ENCODE measurements at regions not wholly inside any gene's neighbourhood (a gene's known extent, or its start where the extent isn't known, plus 50 kb on each side); places are given as distances from the start of the nearest gene placed in this dataset.

DNA sequence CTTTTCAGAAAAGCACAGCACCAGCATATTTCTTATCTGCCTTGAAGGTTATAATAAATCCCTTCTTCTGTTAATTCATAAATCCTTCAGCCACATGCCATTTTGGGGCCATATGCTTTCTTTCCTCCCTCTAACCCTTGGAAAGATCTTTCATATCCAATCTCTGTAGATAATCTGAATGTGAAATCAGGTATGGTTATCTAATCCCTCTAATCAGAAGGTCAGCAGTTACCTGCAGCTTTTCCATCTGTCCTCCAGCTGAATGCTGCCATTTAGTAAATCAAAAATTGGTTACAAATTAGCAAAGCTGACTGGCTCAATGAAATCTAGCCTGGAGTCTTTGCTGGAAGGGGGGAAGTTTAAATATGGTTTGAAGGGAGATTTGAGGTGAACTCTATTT lies 230.5 kb downstream of the PIK3C3 start:
- no peak for DNase-seq (ENCODE audit: low spot score)

DNA sequence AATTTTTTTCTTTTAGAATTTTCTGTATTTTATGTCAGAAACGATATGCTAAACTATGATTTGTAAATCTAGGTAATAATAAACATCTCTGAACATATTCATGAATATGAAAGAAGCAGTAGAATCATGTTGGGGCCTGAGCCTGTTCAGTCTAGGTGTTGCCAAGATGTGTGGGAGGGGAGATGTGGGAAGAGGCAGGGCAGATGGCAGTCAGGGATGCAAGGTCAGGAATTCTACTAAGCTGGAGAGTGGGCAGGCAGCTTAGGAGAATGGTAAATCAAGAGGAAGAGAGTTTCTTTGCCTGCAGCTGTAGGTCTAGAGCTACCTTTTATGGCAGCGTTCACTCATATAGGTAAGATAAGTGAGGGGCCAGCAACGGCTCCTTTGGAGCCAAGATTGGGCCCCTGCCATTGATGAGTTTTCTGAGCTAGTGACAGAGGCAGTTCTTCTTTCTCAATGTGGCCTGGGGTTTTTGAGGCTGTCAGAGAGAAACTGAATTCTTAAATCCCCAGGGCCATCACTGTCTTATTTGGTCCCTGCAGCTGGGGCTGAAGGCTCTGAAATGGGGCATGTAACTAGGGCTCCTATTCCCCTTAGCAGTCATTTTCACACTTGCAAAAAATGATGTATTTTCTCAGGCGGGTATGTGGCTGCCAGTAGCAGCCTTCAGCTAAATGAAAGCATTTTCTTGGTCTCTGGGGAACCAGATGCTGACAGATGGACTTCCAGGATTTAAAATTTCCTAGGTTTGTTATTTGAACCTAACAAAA lies 232.8 kb downstream of the PIK3C3 start:
- no peak for DNase-seq (ENCODE audit: low spot score)

DNA sequence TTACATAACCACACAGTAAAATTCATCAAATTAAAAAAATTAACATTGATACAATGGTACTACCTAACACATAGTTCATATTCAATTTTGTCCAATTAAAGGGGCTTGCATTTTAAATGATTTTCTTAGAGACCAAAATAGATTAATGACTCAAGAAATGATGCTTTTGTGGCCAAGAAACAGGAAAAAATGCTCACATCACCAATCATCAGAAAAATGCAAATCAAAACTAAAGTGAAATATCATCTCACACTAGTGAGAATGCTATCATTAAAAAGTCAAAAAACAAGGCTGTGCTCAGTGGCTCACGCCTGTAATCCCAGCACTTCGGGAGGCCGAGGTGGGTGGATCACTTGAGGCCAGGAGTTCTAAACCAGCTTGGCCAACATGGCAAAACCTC lies 235.6 kb downstream of the PIK3C3 start:
- DNase-seq (ENCODE audit: low spot score) = no peak

DNA sequence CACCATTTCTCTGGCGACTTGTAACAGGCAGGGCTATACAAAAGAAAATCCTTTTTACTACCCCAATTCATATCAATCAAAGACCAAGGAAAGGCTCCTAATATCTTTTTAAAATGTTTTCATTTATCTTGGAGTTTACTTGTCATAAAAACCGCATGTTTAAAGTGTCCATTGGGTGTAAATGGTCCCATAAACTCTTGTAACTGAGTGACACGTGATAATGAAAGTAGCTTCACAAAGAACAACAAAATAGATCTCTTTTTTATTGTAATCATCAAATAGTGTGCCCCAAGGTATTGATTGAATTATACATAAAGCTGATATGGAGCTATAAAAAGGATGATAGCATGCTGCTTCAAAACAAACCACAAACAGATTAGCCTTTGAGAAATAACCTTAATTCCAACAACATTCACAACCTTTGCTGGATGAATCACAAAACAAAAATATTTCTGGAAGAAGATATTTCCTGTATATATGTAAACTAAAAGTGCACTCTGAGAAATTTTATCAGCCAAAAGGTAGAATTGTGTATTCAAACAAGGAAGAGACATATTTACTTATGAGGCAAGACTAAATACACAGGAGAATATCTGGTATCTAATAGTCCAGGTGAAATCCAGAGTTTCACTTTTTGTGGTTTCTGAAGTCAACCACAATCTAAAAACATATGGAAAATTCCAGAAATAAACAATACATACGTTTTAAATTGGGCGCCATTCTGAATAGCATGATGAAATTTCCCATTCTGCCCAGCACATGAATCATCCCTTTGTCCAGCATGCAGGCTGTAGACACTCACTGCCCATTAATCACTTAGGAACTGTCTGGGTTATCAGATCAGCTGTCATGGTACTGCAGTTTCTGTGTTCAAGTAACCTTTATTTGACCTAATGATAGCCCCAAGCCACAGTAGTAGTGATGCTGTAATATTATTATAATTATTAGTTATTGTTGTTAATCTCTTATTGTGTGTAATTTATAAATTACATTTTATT lies 237.5 kb downstream of the PIK3C3 start:
- DNase-seq (ENCODE audit: low spot score) = no peak

DNA sequence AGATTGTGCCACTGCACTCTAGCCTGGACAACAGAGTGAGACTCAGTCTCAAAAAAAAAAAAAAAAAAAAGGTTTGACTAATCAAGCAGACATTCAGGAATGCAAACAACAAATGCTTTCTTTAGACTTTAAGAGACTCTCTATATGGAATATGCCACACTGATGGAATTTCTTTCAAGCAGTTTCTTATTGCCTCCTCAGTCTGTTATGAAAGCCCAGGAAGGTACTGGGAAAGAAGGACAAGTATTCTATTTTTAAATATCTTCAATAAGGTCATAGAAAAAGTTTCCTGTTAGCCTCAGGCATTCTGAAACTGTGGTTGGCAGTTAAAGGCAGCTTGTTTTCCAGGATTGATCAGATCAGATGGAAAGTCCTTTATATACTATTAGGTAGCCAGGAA lies 241.6 kb downstream of the PIK3C3 start:
- no peak for DNase-seq (ENCODE audit: low spot score)

DNA sequence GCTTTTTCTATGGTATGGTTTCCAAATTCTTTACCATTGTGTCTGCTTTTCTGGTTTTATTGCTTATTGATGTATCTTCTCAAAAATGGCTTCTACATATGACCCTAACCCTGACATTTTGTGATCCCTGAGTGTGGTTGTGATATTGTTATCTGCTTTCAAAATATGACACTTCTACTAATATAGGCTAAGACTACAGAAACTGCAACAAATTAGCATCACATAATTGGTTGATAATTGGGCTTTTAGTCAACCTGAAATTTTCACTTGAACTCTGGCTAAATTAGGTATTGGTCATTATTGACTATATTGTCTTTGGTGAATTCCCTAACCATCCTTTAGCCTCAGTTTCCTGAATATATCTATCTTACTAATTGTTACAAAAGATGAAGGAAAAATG lies 246.1 kb downstream of the PIK3C3 start:
- no peak for DNase-seq (ENCODE audit: low spot score)

DNA sequence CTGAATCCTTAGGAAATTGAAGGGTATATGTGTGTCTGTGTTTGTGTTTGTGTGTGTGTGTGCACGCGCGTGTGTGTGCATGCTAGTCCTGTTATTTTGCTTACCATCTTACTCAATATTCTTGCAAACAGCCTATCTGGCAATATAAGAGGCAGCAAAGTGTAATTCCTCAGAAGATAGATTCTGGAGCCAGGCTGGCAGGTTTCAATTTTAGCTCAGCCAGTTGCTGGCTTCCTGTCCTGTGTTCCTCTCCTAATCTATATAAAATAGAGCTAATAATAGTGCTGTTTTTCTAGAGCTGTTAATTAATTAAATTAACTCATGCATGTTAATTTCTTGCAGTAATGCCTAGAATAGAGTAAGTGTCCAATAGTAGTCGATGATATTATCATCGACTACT lies 256.2 kb downstream of the PIK3C3 start:
- no peak for DNase-seq (ENCODE audit: low spot score)

DNA sequence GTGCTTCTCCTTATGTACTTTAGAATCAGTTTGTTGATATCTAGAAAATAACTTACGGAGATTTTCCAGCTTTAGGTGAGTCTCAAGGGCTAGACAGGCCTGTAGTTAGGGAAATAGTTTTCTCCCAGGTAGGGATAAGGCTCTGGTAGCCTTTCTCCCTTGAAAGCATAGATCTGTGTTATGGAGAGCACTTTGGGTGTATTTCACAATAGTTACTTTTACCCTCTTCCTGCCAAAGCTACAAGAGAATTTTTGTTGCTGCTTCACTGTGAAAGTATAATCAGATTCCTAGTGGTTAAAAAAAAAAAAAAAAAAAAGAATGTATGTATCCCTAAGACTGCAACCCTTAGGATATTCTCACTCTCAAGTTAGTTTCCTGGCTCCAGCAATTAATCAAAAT lies 267.5 kb downstream of the PIK3C3 start:
- no peak for DNase-seq (ENCODE audit: low spot score)

DNA sequence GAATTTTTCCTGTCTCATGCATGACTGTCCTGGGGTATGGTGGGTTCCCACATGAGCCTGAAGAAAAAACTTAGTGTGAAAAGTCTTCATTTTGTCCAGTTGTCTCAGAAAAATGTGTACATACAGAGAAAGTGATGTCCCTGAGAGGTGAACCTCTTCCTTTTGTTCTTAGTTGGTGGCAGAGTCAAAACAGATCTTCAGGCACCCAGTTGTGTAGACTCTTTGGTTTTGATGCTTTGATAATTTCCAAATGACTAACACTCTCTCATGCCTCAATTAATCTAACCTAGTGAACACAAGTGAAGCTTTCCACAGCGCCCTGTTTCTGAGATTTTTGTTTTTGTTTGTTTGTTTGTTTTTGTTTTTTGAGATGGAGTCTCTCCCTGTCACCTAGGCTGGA lies 273.5 kb downstream of the PIK3C3 start:
- no peak for DNase-seq (ENCODE audit: low spot score)

DNA sequence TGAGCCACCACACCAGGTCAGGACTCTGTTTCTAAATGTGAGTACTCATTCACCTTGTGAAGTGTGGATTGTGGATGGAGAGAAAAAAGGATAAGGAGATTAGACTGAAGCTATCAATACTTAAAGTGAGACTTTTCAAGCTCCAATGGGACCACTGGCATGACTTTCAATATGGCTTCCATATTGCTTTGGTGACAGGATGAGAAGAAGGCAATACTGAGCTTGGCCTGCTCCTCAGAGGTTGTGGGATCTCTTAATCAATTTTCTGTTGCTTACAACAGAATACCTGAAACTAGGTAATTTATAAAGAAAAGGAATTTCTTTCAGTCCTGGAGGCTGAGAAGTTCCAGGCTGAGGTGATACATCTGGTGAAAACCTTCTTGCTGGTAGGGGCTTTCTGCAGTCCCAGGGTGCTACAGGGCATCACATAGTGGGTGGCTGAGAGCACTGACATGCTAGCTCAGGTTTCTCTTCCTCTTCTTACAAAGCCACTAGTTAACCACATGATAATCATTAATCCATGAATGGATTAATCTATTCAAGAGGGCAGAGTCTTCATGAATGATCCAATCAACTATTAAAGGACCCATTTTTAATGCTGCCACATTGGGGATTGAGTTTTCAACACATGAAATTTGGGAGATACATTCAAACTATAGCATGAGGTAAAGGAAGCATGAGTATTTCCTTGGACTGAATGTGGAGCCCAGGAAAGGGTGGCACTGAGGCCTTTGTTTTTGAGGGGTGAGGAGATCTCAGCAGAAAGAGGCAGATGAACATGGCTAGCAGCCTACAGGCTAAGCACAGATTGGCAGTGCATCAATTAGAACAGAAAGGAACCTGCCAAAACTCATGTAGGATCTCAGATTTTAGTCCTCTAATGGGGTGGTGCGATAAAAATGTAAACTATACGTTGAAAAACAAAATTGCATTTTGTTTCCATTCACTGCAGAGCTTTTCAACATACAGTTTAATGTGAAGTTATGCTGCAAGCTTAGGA lies 274.5 kb downstream of the PIK3C3 start:
- DNase-seq (ENCODE audit: low spot score) = no peak

DNA sequence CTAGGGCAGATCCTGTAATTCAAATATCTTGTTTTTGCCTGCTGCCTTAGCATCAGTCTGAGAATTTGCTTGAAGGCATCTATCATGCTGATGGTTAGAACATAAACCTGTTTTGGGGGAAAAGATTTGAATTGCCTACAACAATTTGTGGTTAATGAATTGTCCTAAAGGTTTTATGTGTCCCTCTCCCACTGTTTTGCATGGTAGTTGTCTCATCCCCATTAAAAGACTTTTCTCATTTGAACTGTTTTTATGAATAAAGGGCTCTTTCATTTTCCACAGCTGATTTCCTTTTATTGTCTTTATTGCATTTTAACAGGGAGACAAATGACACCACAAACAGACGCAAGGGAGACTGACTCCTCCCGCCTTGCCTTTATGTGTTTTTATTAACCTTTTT lies 275.6 kb downstream of the PIK3C3 start:
- no peak for DNase-seq (ENCODE audit: low spot score)

DNA sequence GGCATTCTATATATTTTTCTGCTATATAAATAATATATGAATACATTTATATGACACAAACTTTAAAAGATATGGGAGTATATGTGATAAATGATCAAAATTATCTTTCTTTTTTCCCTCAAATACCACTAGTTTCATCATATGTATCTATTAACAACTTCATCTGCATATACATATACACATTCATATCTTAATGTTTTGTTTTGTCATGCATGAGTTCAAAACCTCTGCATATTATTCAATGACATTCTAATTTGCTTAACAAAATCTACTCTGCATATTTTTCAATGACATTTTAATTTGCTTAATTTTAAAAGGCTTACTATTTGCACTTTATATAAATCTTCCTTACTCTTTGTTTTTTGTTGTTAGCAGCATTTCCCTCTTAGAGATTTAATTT lies 276.2 kb downstream of the PIK3C3 start:
- no peak for DNase-seq (ENCODE audit: low spot score)

DNA sequence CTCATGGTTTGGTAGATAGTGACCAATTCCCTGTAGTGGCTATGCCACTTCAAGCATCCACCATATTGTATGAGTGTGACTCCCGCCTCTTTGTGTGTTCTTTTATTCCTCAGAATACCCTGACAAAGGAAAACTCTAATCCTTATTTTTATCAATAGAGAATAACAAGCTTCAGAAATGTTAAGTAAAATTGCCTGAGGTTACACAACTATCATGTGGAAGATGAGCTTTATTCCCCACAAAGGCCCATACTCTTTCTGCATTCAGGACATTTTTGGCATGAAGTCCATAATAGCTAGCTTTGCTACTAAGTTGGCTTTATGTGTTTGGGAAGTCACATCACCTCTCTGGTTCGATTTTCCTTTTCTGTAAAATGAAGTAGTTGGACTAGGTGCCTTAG lies 276.8 kb downstream of the PIK3C3 start:
- DNase-seq (ENCODE audit: low spot score) = no peak

DNA sequence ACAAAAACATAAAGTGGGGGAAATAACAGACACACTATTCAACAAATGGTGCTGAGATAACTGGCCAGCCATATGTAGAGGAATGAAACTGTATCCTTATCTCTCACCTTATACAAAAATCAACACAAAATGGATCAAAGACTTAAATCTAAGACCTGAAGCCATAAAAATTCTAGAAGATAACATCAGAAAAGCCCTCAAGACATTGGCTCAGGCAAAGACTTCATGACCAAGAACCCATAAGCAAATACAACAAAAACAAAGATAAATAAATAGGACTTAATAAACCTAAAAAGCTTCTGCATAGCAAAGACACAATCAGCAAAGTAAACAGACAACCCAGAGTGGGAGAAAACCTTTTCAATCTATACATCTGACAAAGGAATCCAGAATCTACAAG lies 278.9 kb downstream of the PIK3C3 start:
- DNase-seq (ENCODE audit: low spot score) = no peak

DNA sequence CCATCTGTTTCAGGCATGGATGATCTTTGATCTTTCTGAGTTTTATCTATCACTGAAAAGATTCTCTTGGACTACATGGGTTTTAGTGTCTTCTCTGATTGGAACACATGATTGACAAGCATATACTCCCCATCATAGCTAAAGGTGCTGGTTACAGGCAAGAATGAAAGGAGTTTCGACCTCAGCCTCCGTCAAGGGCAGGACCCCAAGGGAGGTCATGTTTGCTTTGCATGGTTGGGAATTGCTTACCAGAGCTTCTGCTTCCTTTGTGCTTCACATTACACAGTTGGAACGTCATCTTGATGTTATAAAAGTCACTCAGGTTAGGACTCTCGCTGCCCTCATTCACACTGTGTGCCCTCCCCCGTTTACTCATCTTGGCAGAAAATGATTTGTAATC lies 287.7 kb downstream of the PIK3C3 start:
- DNase-seq (ENCODE audit: low spot score) = no peak

DNA sequence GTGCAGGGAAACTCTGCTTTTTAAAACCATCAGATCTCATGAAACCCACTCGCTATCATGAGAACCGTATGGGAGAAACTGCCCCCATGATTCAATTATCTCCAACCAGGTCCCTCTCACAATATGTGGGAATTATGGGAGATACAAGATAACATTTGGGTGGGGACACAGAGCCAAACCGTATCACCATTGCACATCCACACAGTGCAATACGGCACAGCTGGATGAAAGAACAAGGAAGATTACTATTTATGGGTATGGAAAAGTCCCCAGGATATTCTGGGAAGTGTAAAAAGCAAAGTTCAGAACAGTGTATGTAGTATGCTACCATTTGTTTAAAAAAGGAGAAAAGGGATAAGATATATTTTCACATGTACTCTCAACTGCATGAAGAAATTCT lies 290.1 kb downstream of the PIK3C3 start:
- no peak for DNase-seq (ENCODE audit: low spot score)

DNA sequence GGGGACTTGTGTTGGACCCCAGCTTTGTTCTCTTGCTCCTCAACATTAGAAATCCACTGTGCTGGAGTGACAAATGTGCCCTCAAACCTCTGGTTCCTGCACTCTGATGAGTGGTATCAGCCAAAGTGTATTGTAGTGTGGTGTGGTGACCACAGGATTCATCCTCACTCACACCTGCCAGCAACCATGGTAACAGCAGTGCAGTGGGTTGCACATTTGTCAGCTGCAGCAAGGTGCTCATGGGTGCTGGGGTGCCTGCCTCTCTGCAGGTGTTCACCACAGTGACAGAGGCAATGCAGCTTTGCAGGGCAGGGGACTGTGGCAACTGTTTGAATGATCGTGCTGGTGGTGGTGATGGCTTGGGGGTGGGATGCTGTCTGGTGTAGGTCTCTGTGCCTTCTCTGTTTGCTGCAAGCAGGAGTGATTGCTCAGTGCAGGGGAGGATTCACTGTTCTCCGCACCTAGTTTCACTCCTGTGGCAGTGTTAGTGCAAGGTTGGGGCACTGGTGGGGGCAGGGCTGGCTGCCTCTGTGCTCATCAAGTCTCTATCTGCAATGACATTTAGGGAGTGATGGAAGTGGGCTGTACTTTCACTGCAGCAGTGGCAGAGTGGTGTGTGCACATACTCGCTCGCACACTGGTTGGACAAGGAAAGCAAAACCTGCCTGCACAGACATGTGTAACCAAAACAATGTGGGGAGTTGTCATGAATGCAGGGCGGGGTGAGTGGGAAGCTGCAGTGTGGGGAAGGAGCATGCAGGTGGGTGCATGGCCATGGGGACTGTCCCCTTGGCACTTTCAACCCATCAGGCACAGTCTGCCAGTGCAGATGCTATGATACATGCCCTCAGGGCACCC lies 301.1 kb downstream of the PIK3C3 start:
- no peak for DNase-seq (ENCODE audit: low spot score)

DNA sequence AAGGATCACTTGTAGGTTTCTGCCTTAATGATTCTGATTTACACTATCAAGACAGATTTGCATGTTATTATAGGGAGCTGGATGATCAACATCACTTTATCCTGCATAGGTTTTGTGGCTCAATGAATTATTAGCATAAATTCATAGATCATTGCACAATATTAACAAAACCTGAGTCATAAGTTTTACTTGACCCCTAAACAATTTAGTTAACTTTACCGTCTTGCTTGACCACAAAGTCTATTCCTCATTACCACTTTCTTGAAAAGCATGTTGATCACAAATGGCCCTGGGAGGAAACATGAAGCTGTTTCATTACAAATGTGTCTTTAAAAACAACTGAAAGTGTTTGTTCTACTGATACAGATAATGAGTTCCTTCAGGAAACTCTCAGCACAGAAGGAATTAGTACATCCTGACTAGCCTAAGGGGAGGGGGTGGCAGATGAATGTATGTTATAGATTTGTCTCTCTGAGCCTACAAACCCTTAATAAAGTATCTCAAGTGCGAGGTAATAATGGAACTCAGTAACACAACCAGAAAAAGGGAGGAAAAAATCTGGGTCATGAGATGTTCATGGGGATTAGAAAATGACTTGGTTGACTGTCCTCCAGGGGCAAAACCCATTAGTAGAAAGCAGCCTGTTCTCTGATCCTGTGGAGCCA lies 303.4 kb downstream of the PIK3C3 start:
- DNase-seq (ENCODE audit: low spot score) = no peak

DNA sequence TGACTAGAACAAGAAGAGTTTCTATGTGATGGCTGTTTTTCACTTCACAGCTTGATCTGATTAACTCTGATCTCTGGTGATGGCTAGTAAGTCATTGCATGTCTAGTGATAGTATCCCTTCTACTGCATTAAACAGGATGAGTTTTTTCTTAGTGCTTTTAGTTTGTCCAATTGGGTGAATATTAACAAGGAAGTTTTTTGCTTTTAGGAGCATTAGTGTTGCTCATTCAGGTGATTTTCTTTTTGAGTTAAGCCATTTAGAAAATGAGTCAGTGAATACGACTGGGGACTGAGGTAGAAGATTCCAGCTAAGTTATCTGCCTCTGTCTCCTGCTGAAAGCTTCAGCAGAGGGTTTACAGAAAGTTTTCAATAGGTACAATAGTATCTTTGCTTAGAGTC lies 306.7 kb downstream of the PIK3C3 start:
- DNase-seq (ENCODE audit: low spot score) = no peak

DNA sequence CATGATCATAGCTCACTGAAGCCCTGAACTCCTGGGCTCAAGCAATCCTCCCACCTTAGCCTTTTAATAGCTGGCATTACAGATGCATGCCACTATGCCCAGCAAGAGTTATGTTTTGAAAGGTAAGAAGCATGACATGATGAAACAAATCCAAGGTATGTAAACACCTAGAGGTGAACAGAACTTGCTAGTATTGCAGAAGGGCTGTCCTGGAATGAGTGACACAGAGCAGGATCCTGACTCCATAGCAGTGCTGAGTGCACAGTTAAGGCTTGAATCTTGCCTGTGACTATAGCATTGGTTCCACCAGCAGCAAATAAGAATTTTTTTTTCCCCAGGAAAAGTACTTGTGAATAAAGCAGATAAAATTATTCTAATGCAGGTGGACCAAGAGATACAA lies 309.5 kb downstream of the PIK3C3 start:
- DNase-seq (ENCODE audit: low spot score) = no peak

All from ureter (tissue), 1 donor.